Fibroblast of the aortic adventitia (primary cell): ENCODE measurements at regions not wholly inside any gene's neighbourhood (a gene's known extent, or its start where the extent isn't known, plus 50 kb on each side); places are given as distances from the start of the nearest gene placed in this dataset.

Experiments used
- DNase-seq: peaks from one replicate; pipeline ENCODE4 v3.0.0-alpha.2; 2010; ENCODE audit warnings: low read depth
- H3K4me3 ChIP-seq: 2 replicates; pipeline ENCODE4 v1.5.1; 2011; ENCODE audit warnings: low read depth, mild to moderate bottlenecking, control low read depth, low read length, moderate library complexity
- CTCF ChIP-seq: IDR thresholded peaks from 2 replicates; pipeline ENCODE4 v1.5.1; 2011; ENCODE audit warnings: mild to moderate bottlenecking, low read length, control low read depth, inconsistent platforms; ENCODE audit not compliant: insufficient read depth

GRCh38 chr6:9405369-9405768 lies 970.0 kb upstream of the SLC35B3 start:
- H3K4me3 ChIP-seq = no peak overlapping the region
- peak; percentile 54 for DNase-seq
- TF ChIP-seq CTCF = no peak

DNA sequence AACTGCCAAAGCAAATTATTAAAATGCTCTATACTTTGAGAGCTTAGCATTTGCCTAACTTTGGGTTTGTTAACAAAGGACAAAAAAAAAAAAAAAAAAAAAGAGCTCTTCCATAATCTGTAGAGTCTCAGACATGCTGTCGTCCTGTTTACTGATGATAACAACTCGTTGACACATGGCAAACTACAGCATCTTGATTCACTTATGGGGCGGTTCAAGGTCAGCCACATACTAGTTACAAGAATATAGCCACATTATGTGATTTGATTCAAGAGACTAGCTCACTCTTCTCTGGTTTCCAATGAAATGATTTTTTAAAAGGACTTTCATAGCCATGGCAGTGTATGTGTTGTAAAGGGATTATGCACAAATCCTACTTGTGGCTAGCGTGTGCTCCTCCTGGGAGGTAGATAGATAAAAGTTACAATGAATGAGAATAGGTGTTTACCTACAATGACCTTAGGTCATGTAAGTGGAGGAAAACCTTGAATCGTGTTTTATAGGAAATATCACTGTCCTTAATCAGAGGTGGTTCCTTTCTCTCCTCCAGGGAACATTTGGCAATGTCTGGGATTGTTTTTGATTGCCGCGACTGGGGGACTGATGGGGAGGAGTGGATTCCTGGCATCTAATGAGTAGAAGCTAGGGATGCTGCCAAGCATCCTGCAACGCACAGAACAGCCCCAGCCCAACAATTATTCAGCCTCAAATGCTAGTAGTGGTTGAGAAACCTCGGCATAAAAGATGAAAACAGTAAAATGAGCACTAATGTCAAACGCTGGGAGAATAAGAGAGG lies 969.2 kb upstream of the SLC35B3 start:
- no peak for TF ChIP-seq CTCF
- H3K4me3 ChIP-seq = no peak overlapping the region
- peak; percentile 58 for DNase-seq

DNA sequence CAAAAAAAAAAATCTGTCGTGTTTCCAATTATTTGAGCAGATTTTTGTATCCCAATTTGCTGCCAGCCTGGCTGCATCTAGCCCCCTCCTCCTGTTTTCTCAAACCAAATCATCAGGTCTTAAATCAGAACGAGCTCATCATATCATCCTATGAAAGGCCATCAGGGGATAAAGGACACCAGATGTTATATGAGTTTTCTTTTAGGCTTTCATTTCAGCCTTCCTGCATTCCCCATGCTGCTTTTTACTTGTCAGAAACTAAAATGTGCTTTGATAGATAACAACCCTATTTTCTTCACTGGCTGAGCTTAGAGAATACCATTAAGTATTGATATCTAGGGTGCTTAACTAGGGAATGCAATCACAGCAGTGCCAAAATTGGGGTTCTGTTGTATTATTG lies 968.4 kb upstream of the SLC35B3 start:
- no peak for TF ChIP-seq CTCF
- DNase-seq = no peak

GRCh38 chr6:9401960-9402359 lies 966.6 kb upstream of the SLC35B3 start:
- no peak overlapping the region for H3K4me3 ChIP-seq
- peak; percentile 8 for DNase-seq
- no peak for TF ChIP-seq CTCF

More for the DNA sequence above, 968.4 kb upstream of the SLC35B3 start:
- H3K4me3 ChIP-seq = no peak overlapping the region

DNA sequence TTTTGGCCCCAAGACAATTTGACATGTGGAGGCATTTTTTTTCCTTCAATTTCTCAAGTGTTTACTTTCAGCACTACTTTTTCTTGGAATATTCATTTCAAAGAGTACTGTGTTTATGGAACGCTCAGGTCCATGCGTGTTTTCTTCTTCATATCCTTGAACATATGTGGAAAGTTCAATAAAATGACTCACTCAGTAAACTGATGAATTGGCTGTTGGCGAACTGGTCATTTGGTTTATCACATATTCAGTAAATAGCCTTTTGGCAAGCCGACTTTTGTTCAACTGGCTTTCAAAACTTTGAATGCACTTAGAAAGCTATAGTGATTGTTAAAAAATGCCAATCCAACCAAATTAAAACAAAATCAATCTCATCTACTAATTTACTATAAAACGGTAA lies 964.6 kb upstream of the SLC35B3 start:
- H3K4me3 ChIP-seq = no peak overlapping the region
- TF ChIP-seq CTCF = no peak
- no peak for DNase-seq

- TF ChIP-seq CTCF = no peak
- H3K4me3 ChIP-seq = no peak overlapping the region
- no peak for DNase-seq
These were observed 963.5 kb upstream of the SLC35B3 start for GRCh38 chr6:9398767-9399373.
